HG02970 (cell line): ENCODE measurements at regions not wholly inside any gene's neighbourhood (a gene's known extent, or its start where the extent isn't known, plus 50 kb on each side); places are given as distances from the start of the nearest gene placed in this dataset.

Experiments
- ATAC-seq: cut with Tn5 transposase; IDR thresholded peaks from one replicate; pipeline ENCODE4 v1.9.1; 2021; ENCODE audit warnings: mild to moderate bottlenecking, moderate library complexity, moderate number of reproducible peaks; ENCODE audit not compliant: unreplicated experiment, low FRiP score

- no peak for ATAC-seq
Measured at GRCh38 chr14:101169267-101169666, 265.7 kb upstream of the RTL1 start.

GRCh38 chr14:101171650-101172049 lies 268.1 kb upstream of the RTL1 start:
- no peak for ATAC-seq

- ATAC-seq, result no peak
Measured at GRCh38 chr14:101173698-101174521, 270.4 kb upstream of the RTL1 start.

GRCh38 chr14:101174522-101174838 lies 271.0 kb upstream of the RTL1 start:
- no peak for ATAC-seq

DNA sequence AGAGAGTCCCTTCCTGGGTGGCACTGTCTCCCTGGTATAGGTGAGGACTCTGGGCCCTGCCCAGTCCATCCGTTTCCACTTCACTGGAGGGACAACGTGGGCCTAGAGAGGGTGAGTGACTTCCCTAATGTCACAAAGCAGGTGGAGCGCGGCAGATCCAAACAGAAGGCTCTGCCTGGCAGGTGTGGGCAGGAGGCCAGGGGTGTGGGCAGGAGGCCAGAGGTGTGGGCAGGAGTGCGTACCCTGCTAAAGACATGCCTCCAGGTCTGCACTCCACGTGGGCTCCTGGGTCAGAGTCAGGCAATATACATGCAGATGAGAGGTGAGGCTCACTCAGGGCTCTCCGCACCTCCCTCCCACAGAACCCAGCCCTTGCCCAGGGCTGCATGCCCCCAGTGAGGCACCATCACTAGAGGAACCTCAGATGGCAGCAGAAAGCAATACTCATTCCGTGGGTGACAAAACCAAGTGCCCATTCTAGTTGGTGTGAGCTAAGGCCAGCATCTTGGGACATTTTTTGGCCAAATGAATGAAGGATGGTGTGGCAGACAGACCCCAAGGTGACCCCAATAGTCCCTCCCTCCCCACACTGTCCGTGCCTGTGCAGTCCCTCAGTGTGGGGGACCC lies 271.6 kb upstream of the RTL1 start:
- no peak for ATAC-seq

- no peak for ATAC-seq
Measured at GRCh38 chr14:101175731-101176534, 272.4 kb upstream of the RTL1 start.

GRCh38 chr14:101176535-101177205 lies 273.1 kb upstream of the RTL1 start:
- no peak for ATAC-seq

DNA sequence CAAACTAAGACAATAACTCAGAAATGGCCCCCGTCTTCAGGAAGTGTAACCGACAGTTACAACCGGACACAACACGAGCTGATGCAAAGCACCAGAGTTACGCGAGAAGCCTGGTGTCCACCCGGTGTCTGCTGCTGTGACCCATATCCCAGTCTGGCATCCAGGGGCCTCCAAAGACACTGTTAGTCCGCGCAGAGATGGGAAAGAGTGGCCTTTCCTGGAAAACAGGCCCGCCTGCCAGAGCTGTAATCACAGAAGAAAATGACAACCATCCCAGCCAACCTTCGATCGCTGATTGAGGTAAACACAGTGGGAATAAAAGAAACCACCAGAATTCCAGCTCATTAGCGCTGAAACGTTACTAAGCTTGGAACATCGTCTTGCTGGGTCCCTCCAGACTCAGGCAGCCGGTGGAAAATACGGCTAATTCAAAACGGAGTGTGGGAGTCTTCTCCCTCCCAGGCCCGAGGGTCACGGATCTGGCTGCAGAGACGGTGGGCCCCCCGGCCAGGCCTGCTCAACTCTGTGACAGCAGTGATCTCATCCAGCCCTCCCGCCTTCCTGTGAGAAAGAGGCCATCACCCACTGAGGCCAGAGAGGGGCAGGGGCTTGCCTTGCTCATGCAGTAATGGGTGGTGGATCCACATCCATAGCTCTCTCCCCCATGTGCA lies 273.9 kb upstream of the RTL1 start:
- no peak for ATAC-seq

GRCh38 chr14:101178184-101179072 lies 274.9 kb upstream of the RTL1 start:
- ATAC-seq, result no peak

DNA sequence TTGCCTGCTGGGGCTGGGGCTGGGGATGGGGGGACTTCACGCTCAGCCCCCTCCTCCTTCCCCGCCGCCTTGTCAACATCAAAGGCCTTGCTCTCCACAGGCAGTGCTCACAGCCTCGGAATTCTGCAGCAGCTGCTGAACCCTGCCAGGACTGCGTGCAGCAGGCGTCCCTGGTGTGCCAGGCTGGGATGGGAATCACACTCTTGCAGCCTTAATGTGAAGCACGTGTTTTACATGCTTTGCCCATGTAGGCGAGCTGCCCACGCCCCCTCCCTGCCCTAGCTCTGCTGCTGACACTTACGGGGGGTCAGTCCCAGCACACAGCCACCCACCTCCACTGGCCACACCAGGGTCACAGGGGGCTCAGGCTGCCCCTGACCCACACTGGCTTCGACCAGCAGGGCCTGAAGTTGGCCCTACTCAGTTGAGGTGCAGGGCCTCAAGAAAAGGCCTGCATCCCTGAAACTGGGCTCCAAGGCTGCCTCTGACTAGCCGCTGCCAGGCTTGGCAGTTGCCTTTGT lies 276.2 kb upstream of the RTL1 start:
- ATAC-seq, result no peak

GRCh38 chr14:101181446-101182313 lies 278.2 kb upstream of the RTL1 start:
- ATAC-seq, result no peak

DNA sequence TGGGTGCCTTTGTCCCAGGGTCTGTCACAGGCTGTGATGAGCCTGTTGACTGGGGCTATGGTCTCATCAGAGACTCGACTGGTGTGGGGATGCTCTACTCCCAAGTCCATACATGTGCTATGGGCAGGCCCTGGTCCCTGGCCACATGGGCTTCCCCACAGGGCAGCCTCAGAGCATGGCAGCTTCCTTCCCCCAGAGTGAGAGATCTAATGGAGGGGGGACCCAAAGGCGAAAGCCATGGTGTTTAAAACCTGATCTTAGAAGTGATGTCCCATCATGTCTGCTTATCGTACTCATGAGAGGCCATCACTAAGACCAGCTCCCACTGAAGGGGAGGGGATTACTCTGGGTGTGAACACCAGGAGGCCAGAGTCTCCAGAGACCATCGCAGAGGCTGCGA lies 279.0 kb upstream of the RTL1 start:
- ATAC-seq, result no peak

DNA sequence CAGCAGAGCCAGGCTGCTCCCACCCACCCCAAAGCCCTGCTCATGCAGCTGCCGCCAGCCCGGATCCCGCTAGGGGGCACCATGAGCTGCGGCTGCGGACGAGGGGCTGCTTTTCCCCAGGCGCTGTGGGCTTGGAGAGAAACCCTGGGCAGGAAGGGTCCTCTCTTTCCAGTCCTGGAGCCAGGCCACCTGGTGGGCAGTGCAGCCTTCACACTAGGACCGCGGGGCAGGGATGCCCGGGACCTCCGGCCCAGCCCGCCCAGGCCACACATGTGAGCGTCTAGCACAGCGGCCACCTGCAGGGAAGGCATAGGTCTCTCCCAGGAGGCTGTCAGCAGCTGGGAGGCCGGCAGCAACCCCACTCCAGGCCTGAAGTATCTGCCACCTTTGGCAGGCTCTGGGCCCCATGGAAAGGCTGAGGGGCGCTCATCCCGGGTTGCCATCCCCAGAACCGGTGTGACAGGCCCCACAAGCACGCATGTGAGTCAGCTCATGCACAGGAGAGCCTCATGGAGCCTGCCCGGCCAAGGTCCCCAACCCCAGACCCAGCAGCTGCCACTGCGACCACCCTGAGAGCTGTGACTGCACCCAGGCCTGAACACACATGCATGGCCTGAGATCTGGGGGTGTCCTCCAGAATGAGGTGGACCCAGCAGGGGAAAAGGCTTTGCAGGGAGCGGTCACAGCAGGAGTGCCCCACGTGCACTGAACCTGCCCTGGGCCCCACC lies 280.0 kb upstream of the RTL1 start:
- no peak for ATAC-seq

GRCh38 chr14:101184104-101184455 lies 280.6 kb upstream of the RTL1 start:
- ATAC-seq, result no peak

DNA sequence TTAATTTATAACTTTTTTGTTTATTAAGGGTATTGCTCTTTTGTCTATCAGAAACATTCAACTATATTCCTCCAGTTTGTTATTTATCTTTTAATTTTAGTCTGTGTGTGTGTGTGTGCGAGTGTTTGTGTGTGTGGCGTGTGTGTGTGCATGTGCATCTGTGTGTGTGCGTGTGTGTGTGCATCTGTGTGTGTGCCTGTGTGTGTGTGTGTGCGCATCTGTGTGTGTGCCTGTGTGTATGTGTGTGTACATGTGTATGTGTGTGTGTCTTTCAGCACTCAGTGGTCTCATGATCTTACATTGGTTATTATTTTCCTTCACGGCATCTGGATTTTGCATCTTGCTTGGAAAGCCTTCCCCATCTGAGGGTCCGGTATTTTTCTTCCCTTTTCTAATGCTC lies 281.1 kb upstream of the RTL1 start:
- ATAC-seq, result no peak

GRCh38 chr14:101185073-101185835 lies 281.7 kb upstream of the RTL1 start:
- no peak for ATAC-seq

DNA sequence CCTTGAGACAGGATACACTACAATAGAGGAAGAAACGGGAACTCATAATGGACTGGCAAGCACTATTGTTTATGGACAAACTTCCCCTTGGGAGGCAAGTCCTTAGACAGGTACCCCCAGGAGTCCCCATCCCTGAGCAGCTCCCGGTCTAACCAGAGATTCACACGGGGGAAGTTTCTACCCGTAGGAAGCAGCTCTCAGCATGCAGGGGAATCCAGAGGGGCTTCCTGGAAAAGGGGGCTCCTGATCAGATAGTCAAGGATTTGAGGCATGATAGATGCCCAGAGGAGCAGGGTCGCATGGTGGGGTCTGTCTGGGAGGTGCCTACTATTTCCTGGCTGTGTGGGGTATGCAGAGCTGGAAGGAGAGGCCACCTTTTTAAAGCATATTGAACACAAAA lies 282.4 kb upstream of the RTL1 start:
- no peak for ATAC-seq
